ENCODE measurements at regions not wholly inside any gene's neighbourhood (a gene's known extent, or its start where the extent isn't known, plus 50 kb on each side); places are given as distances from the start of the nearest gene placed in this dataset.
"Not testable (repeated sequence)": the region's sequence is repeated elsewhere in the genome, so short reads cannot be mapped to it uniquely, and the experiment has no call there.

DNA sequence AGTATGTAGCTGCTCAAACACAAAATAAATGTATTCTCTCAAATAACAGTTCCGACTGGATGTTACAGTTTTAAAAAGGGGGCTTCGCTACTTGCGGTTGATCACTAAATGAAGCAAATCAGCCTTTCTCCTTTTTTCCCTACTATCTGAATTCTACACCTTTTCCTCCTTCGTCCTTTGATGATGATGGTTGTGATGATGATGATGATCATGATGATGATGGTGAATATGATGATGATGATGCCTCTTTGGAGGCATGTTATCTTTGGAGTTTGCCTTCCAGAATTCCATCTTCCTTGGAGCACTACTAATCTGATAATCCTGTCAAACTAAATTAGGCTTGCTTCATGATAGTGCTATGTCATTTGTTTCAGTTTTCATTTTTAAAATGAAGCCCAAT lies 1073.3 kb downstream of the SOCS6 start:
- no peak for DNase-seq (ENCODE audit: low spot score)
- TF ChIP-seq, protein P1, sequence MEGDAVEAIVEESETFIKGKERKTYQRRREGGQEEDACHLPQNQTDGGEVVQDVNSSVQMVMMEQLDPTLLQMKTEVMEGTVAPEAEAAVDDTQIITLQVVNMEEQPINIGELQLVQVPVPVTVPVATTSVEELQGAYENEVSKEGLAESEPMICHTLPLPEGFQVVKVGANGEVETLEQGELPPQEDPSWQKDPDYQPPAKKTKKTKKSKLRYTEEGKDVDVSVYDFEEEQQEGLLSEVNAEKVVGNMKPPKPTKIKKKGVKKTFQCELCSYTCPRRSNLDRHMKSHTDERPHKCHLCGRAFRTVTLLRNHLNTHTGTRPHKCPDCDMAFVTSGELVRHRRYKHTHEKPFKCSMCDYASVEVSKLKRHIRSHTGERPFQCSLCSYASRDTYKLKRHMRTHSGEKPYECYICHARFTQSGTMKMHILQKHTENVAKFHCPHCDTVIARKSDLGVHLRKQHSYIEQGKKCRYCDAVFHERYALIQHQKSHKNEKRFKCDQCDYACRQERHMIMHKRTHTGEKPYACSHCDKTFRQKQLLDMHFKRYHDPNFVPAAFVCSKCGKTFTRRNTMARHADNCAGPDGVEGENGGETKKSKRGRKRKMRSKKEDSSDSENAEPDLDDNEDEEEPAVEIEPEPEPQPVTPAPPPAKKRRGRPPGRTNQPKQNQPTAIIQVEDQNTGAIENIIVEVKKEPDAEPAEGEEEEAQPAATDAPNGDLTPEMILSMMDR (IDR thresholded peaks at IDR 0.05; ENCODE audit: extremely low read depth, missing control alignments): no peak

DNA sequence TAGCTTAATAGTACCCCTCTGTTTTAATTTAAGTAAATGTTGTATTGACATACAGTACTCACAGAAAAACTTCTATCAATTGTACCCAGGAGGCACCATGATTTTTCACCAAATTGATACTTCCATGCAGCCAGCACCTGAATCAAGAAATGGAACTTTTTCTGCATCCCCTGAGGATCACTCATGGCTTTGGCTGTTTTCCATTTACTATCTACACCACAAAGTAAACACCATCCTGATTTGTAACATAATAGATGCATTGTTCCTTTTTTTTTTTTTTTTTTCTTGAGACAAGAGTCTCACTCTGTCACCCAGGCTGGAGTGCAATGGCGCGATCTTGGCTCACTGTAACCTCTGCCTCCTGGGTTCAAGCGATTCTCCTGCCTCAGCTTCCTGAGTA lies 1066.8 kb downstream of the SOCS6 start:
- DNase-seq (ENCODE audit: low spot score): not testable (repeated sequence)

DNA sequence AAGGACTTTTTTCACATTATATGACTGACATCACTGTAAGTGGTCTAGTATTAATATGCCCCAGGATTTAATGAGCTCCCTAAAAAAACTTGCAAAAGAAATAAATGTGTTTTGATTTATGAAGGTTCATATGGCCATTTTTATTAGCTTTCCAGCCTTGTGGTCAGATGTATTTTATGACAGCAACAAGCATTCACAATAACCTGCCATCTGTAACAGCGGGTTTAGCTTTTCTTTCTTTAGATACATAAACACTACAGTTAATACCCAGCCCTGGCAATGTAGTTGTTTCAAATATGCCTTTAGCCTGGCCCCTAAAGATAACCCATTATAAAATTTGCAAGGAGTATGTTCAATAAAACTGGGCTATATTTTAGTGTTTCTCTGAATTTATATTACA lies 1063.8 kb downstream of the SOCS6 start:
- DNase-seq (ENCODE audit: low spot score): no peak

DNA sequence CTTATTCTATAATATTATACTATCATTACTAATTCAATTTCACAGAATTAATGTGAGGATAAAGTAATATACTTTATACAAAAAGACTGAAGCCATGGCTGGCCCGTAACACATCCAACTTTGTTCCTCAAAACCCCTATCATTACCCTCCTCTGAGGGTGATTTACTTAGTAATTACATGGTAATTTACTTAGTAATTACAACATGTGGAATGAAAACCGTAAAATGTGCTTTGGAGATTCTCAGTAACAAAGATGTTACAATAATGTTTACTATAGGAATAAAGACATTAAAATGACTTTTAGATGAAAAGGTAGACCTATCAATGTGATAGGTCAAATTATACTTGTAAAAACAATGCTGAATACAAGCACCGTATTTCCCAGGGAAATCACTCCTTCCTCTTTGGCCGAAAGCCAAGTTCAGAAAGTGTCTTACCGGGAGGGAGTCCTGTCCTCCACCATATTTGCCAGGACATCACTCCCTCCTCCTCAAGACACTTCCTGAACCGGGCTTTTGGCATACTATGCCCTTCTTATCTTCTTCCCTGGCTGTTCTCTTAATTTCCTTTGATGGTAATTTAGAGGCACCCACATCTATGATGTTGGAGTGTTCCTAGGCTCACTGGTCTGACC lies 1047.8 kb downstream of the SOCS6 start:
- DNase-seq (ENCODE audit: low spot score): no peak
- TF ChIP-seq, protein P1 (IDR thresholded peaks at IDR 0.05; ENCODE audit: extremely low read depth, missing control alignments): no peak

More for the DNA sequence above, 1063.8 kb downstream of the SOCS6 start:
- TF ChIP-seq, protein P1 (IDR thresholded peaks at IDR 0.05; ENCODE audit: extremely low read depth, missing control alignments): no peak

DNA sequence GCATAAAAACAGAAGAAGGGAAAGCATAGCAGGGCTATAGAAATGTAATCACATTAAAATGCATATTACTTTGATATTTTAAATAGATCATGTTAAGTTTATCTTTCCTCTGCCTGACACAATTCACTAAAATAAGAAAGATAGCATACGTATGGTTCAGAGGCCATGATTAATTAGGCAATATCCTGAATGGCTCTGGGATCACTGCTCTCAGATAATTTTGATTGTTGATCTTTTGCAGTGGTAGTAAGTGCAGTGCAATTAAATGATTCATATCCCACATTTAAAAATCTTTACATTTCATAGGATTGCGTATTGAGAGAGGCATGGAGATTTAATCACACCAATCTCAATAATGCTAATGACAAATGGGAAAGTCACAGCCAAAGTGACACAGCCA lies 1040.7 kb downstream of the SOCS6 start:
- TF ChIP-seq, protein P1 (IDR thresholded peaks at IDR 0.05; ENCODE audit: extremely low read depth, missing control alignments): no peak
- DNase-seq (ENCODE audit: low spot score): no peak

DNA sequence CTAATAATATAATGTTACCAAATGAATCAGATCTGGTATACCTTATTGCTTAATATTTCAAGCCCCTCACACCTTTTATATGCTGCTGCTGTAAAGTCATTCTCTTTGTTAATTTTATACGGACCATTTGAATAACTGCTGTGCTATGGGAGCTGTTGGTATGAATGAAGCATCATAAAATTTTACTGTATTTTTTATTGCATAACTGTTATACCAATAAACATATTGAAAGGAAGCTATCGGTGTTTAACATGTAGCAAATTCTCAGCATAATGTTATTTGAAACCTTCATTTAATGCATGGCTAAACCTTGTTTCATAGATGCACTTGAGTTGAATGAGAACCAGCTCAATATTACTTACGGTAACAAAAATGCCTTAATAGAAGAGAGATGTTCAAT lies 1040.3 kb downstream of the SOCS6 start:
- no peak for DNase-seq (ENCODE audit: low spot score)
- TF ChIP-seq, protein P1 (IDR thresholded peaks at IDR 0.05; ENCODE audit: extremely low read depth, missing control alignments): no peak

DNA sequence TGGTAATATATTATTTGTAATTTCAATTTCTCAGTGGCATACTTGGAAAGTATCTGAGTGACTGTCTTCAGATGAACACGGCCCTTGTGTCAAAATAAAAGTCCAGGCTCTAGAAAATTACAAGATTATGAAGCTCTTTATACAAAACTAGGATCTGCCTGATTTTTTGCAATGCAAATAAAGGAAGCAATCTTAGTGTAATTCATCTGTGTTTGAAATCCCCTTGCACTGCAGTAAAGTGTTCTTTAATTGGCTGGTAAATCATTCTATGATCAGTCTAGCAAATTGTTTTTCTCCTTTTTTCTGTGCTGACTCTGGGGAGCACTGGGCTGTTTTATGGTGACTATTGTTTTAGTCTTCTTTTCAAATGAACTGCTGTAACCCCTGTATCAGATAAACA lies 1039.0 kb downstream of the SOCS6 start:
- no peak for DNase-seq (ENCODE audit: low spot score)

DNA sequence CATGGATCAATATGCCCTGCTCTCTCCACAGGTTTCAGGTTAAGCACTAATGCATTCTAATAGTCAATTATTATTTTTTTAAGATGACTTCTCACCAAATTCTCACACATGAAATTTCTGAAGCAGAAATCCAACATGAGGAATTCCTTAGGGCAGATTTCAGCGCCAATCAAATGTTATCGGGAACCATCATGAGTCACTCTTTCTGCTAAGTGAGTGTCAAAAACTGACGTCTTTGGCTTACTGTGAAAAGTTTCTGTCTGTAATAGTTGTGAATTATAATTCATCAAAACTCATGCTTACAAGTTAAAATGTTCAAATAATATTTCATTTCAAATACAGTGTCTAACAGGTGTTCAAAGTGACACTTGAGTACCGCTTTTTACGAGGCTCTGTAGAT lies 1038.6 kb downstream of the SOCS6 start:
- TF ChIP-seq, protein P1 (IDR thresholded peaks at IDR 0.05; ENCODE audit: extremely low read depth, missing control alignments): no peak
- DNase-seq (ENCODE audit: low spot score): no peak

More for the DNA sequence above, 1039.0 kb downstream of the SOCS6 start:
- TF ChIP-seq, protein P1 (IDR thresholded peaks at IDR 0.05; ENCODE audit: extremely low read depth, missing control alignments): no peak
